Activated CD4-positive, alpha-beta T cell treated with anti-CD3 and anti-CD28 coated beads, Interleukin-2, amount 50 U/mL, for 16 hours (primary cell): ENCODE measurements at regions not wholly inside any gene's neighbourhood (a gene's known extent, or its start where the extent isn't known, plus 50 kb on each side); places are given as distances from the start of the nearest gene placed in this dataset.

Experiments used
- DNase-seq: peaks from one replicate; pipeline ENCODE4 v3.0.0-alpha.2; 2020

DNA sequence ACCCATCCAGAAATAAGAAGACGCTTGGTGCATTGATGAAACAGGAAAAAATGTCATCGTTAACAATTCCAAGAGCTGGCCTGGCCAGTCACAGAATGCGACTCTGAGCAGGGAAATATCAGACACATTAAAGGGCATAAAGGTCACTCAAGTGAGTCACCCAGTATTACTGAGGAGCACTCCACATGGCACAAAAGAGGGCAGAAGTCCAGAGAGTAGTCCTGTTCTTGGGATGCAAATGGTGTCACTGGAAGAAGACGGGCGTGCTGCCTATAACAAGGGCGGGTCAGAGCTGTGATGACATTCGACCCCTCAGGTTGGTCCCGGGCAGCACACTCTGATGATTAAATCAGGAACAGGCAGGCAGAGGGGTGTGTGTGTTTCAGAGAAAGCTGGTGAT, 720.3 kb downstream of the UQCRFS1 start:
- DNase-seq: no peak

DNA sequence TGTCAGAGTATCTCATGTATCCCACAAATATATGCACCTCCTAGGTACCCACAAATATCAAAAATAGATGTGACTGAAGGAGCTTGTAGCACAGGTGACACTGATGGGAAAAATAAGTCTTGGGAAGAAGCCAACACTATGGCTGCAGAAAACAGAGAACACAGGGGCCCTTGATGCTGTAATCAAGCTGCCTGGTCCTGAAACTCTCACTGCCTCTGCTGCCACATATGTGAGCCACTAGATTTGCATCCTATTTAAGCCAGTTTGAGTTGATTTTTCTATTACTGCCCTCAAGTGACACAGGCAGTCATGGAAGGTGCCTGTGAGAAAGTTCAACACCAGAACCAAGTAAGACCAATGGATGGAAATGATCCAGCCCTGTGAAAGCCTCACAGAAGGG, 720.8 kb downstream of the UQCRFS1 start:
- no peak for DNase-seq

DNA sequence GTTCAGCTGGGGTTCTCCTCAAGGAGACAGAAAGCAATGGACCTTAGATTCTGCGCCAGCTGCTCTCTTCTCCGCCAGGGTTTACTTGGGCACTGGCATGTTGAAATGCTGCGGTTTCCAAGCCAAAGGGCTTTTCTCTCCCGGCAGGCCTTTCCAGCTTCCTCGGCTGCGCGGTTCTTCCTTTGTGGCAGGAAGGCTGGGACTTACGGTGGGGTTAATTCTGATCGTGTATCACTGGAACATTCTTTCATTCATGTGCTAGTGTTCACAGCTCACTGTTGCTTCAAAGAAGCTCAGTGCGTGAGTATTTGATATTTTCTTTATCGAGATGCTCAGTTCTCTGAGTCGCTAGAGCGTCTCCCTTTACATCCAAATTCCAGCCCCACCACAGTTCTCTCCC, 723.2 kb downstream of the UQCRFS1 start:
- no peak for DNase-seq

DNA sequence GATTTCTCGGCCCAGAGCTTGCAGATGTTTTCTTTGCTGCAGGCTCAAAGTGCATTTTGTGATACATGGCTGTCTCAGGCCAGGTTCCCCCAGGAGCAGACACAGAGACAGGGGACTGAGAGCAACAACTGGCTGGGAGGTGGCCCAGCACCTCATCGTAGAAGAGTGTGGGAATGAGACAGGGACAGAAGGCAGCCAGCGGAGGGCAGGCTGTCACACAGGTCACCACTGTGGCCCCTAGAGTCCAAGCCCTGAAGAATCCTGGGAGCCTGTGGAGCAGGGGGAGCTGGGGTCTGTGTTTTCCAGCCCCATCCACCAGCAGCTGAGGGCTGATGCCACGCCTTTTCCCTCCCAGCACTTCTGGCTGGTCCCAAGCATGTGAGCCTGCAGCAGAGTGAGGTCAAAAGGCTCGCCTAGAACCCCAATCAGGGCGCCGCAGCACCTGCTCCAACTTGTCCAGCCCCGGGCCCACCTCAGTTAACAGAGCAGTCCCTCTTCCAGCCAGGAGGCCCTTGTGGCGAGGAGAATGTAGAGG, 723.8 kb downstream of the UQCRFS1 start:
- no peak for DNase-seq

DNA sequence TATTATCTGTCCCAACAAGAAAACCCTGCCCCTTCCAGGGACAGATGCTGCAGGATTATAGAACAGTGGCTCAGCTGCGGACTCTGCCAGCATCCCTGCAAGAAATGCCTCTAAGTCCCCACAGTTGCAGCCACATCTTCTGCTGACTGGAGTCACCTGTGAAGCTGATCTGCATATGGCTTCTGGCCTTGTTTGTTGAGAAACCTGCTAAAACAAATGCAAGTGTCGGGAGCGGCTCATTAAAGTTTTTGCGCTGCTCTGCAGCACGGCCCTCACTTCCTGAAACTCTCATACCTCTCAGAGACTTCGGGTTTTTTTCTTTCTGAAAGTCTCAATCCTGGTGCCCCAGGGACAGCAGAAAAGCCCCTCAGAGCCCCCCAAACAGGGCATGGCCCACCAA, 725.0 kb downstream of the UQCRFS1 start:
- DNase-seq: no peak

DNA sequence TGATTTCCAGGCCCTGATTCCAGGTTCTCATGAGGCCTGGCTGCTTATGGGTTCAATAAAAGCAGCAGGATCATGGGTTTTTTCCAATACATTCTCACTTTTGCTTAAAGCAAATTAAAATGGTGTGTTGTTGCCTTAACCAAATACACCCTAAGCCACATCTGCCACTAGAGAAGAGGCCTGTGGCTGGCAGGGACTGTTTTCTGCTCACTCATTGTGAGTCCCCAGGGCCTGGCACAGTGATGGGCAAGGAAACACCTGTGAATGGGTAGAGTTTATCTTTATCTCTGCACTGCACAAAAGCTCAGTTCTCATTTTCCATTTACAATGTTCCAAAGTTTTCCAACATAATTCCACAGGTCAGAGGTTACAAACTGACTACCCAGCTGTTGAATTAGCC, 726.0 kb downstream of the UQCRFS1 start:
- DNase-seq: no peak

DNA sequence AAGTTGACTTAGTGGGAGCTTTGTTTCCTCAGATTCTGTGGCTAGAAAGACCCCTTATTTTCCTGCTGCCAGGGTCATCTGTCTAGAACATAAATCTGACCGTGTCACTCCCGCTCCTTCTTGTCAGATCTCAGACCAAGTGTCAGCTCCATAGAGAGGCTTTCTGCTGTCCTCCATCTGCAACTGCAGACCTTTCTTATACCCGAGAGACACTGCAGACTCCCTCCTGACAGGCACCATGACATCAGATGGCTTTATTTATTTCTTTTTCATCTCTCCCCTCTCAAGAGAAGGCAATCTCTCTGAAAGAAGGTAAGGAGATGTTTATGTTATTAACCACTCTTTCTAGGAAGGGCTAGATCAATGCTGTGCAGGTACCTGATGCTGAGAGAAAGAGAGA, 726.5 kb downstream of the UQCRFS1 start:
- DNase-seq: no peak

DNA sequence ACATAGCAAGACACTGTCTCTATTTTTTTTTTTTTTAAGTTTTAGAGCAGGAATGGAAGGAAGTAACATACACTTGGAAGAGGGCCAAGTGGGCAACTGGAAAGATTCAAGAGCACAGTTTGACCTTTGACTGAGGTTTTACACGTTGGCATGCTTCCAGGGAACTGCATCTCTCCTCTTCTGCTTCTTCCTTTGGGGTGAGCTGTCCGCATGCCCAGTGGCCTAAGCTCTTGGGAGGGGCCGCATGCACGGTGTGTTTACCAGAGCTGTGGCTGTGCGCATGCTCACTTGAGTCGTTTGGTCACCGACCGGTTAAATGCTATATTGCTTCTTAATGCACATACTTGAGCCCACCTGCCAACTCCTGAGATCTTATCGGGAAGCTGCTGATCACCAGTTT, 727.7 kb downstream of the UQCRFS1 start:
- DNase-seq: no peak

DNA sequence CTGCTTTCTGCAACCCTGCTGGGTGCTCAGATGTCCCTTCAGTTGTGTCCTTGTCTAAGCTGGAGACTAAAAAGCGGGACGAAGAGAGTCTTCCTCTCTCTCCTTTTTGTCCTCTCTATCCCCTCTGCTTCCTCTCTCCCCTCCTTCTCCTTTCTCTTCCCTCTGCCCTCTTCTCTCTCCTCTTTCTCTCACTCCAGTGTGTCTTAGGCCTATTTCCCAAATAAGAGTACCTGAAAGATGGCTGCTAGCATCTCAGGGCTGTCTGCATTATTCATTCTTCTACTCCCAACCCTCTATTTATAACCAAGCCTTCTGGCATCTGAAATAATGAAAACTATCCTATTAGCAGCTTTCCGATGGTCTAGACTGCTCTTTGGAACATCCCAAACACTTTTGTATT, 729.8 kb downstream of the UQCRFS1 start:
- DNase-seq: no peak

DNA sequence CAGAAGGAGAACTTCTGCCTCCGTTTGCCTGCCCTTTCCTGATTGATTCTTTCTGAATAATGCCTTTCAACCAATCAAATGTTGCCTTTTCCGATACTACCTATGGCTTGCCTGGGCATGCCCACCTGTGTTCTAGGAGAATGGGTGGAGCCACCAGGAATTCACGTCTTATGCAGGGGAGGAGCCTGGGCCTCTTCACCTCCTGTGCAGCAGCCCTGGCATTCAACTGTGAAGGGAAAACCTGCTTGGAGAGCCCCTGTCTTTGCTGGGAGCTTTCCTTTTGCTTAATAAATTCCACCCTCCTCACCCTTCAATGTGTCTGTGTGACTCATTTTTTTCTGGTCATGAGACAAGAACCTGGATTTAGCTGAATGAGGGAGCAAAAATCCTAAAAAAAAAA, 730.7 kb downstream of the UQCRFS1 start:
- DNase-seq: no peak

DNA sequence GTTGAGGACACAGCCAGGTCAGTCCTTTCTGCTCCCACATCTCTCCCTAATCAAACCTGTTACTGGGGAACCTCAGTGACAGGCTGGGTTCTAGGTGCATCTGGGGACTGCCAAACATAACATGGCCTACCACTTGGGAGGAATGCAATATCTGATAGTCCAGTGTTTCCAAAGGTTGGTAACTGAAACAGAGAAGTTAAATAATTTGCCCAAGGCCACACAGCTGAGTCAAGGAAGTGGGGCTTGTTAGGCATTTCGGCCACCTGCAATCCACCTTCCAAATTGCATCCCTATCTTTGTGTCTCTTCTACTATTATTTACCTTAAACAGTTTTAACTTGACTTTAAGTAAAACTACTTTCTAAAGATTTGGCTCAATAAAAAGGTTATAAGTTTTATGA, 731.3 kb downstream of the UQCRFS1 start:
- DNase-seq: no peak

DNA sequence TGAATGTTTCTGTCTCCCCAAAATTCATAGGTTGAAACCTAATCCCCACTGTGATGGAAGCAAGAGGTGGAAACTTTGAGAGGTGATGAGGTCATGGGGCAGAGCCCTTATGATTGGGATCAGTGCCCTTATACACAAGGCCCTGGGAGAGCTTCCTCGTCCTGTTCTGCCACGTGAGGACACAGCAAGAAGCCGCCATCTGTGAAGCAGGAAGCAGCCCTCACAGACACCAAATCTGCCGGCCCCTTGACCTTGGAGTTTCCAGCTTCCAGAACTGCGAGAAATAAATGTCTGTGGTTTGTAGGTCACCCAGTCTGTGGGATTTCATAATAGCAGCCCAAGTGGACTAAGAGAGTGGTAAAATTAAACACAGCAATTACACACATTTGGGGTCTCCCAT, 737.4 kb downstream of the UQCRFS1 start:
- DNase-seq: no peak

DNA sequence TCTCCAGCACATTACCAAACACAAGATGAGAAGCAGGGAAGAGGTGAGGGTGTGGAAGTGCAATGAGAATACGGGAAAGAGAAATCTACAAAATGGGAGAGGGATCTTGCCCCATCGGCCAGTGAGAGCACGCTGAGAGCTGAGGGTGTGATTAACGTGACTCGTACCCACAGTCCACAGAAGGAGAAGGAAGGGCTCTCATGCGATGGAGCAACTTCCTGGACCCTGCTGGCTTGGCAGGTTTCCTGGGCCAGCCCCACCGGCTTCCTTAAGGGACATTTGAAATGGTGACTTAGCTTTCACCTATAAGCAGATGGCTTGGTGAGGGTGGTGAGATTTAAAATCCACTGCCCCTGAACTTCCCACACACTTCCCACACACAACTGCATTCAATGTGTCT, 740.1 kb downstream of the UQCRFS1 start:
- no peak for DNase-seq

DNA sequence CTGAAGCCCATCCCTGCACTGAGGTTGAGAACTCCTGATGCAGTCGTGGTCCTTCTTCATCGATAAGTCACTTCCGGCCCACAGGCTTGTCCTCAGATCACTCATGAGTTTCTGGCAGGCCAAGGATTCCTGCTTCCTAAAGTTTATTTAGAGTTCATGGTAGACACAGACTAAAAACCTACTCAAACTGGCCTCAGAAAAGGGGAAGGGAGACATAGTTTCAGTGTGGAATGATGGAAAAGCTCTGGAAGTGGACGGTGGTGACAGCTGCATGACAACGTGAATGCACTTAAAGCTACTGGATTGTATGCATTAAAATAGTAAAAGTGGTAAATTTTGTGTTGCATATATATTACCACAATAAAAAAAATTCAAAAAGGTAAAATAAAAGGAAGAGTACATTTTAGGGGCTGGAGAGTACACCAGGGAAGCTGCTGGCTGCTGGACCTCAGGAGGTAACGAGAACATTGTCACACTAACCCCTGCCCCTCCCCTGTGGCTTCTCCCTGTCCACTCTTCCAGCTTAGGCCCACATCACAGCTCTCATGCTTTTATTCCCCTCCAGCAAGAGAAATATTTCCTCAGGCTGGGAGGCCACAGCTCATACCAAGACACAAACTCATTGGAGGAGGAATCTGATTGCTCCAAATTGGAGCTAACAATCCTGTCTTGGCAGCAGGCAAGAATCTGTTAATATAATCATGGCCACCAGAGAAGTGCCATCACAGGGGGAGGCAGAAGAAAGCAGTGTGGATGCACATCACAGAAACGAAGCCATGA, 741.0 kb downstream of the UQCRFS1 start:
- DNase-seq: no peak

DNA sequence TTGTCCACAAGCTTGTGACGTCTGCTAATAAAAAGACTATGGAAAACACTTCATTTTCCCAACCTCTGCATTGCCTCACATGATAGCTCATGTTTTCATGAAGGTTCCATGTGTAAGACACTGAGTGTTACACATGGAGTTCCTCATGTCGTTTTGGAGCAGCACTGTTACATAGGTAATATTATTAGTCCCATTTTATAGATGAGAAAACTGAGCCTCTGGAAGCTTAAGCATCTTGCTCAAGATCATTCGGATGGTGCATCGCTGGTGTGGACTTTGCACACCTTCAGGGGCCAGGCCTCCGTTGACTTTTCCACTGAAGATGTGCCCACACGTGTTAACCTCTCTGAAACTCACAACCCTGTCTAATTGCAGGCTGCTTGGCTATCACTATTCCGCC, 743.4 kb downstream of the UQCRFS1 start:
- no peak for DNase-seq

DNA sequence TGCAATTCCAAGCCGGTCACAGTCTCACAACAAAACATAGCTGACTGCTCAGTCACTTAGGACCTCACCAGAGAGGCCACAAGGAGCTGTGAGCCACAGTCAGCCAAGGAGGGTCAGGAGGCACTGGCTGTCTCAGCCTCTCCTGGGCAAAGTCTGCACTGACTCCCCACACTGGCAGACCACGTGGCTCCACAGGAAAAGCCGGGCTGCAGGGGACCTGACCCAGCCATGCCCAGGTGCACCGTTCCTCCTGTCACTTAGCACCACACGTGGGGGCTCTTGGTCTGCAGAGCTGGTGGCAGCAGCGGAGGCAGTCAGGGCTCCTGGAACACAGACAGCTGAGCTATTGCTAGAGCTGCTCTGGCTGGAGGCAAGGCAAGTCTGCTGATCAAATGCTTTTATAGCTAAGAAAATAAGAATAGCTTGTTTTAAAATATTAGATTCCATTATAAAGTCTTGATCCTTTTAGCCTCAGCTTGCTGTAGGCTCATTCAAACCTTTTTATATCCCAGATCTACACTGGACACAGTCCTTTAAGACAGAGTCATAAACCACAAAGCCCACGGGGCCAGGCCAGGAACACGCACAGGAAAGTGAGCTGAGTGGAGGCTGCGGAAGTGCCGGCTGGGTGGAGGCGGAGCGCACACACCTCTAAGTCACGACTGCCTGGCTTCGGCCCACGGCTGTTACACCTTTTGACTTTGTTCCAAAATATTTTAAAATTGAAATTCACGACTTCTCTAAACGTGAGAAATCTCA, 744.1 kb downstream of the UQCRFS1 start:
- no peak for DNase-seq

DNA sequence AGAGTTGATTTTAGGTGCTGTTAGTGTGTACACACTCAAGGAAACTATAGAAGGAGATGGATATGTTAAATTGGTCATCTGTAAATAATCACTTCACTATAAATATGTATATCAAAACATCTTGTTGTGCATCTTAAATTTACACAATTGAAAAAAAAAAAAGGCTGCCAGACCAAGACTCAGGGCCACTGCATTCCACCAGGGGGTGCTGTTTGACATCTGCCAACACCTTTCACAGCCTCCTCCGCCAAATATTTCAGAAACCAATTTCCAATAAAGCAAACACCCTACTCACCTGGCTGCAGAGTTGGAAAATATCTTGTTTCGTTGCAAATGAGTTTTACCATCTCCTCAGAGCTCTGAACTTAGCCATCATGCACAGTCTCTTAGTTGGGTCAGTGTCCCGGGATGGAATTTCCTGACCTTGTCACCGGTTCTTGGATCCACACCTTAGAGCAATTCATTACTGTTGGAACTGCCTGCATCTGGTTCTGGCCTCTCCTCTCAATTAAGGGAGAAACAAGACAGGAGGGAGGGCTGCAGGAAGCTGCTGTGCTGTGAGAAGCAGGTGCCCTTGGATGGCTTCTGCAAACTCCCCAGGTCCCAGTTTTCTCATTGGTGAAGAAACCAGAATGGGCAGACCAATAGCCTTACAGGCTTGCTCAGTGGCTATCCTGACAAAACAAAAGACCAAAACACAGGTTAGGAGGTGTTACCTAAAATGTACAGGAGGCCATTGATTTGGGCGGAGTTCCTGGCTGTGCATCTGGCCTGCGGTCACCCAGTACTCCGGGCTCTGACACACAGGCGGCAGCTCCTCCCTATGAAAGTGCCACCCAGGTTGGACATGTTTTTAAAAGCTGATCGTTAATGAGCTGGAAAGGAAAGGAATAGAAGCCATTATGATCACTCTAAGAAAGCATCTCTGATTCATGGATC, 746.6 kb downstream of the UQCRFS1 start:
- peak; percentile 54 for DNase-seq

DNA sequence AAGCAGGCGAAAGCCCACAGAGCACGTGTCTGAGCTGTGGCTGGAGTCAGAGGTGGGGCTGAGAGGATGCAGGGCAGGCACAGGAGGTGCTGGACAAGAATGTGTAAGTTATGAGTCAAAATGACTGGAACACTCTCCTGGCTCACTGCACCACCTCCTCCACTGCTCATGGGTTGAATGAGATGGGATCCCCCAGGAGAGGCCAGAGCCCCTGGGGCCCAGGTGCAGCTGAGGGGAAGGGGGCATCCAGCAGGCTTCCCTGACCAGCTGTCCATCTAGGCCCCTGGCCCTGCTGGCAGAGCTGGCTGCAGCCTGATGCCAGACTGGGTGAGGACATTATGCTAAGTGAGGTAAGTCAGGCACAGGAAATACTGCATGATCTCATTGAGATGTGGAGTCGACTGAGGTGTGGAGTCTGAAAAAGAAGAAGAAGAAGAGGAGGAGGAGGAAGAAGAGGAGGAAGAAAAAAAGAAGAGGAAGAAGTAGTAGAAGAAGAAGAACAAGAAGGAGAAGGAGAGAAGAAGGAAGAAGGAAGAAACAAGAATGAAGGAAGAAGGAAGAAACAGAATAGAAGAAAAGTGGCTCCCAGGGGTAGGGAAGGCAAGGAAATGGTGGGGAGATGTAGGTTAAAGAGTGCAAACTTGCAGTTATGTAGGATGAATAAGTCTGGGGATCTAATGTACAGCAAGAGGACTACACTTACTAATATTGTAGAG, 747.4 kb downstream of the UQCRFS1 start:
- DNase-seq: no peak

DNA sequence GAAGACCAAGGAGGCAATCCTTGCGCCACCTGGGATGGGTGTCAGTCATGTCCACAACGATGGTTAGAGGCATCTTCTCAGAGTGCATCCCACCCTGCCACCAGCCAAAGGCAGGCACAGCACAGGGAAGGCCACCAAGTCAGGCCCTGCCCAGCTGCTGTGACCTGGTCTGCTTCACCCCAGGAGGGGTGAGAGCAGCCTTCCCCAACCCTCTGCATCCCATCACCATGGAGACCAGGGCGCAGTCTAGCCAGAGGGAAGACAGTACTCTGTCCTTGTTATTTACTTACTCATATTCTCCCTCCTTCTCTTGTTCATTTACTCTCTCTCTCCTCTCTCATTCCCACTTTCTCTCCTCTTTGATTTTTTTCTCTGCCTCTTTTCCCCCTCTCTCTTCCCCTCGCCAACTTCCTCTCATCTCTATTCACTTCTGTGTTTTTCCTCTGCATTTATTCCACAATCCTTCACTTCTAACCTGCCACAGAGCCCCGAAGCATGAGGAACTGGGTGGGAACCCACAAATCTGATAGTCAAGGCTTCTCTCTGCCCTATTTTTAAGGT, 749.4 kb downstream of the UQCRFS1 start:
- no peak for DNase-seq

DNA sequence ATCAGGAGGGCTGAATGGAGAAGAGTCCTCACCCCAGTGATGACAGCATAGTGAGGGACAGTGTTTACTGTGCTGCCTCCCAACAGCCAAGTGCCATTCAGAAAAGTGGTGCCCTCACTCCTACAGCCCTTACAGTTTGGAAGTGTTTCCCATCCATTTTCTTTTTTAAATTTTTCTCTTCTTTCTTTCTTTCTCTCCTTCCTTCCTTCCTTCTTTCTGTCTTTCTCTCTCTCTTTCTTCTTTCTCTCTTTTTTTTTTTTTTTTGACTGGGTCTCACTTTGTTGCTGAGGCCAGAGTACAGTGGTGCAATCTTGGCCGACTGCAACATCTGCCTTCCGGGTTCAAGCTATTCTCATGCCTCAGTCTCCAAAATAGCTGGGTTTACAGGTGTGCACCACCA, 755.3 kb downstream of the UQCRFS1 start:
- no peak for DNase-seq

DNA sequence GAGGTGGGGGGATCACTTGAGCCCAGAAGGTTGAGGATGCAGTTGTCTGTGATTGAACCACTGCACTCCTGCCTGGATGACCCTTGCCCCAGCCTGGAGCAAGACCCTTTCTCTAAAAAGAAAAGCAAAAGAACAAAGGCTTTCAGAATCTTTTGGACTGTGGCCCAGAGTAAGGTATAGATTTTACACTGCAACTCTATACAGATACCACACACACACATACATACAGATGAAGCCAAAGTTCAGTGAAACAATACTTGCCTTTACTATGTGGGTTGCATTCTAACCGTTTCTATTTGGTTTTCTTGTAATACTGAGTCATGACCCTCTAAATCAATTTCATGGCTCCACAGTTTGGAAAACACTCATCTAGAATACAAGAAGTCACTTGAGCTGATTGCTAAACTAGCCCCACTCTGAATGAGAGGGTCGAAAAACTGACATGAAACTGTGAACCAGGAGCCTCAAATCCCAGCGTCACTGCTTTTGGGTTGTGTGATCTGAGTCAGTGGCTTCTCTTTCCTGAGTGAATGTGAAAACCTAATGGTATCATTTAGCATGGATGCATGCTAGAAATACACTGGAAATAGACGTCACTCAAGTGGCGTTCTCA, 756.1 kb downstream of the UQCRFS1 start:
- DNase-seq: no peak

DNA sequence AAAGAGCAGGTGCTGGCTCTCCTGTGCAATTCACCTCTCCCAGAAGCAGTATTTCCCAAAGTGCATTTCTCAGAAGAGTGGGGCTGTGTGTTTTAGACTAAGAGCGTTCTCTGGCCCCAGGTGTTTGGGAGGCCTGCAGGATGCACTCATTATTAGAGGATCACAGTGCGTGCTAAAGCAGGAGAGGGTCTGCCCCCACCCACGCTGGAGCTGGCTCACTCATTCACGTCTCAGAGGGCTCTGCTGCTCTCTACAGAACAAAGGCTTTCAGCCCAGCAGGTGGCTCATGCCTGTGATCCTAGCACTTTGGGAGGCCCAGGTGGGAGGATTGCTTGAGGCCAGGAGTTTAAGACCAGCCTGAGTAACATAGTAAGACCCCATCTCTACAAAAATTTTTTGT, 756.7 kb downstream of the UQCRFS1 start:
- DNase-seq: no peak
